B cell (primary cell): ENCODE measurements at regions not wholly inside any gene's neighbourhood (a gene's known extent, or its start where the extent isn't known, plus 50 kb on each side); places are given as distances from the start of the nearest gene placed in this dataset.

Experiments used
- ATAC-seq: fragments of 200-7000 bp; cut with Tn5 transposase; one replicate; pipeline ENCODE4 v1.10.0; 2021; ENCODE audit warnings: low read depth, mild to moderate bottlenecking, moderate number of reproducible peaks, moderate library complexity
- CTCF ChIA-PET: fragments of 350-600 bp; sonication (Branson Sonifier 250); formaldehyde crosslinking; loops from one replicate; lab custom pipeline; 2021; ENCODE audit warnings: antibody characterized with exemption, inconsistent platforms; lab: Charles Lee
- POLR2A ChIA-PET: fragments of 350-600 bp; sonication (Branson Sonifier 250); formaldehyde crosslinking; loops from one replicate; lab custom pipeline; 2021; ENCODE audit warnings: antibody characterized with exemption; lab: Charles Lee
- DNase-seq: peaks from one replicate; pipeline ENCODE4 v3.0.0; 2013
- H2AFZ ChIP-seq: 2 replicates; pipeline ENCODE4 v1.6.1; 2012; ENCODE audit warnings: mild to moderate bottlenecking, low read depth, low read length; ENCODE audit not compliant: insufficient read depth, poor library complexity, severe bottlenecking
- H3K27ac ChIP-seq, 2 donors: 1 replicate in 1 of 2; 2 replicates in 1 of 2; pipeline ENCODE4 v1.5.1; 2012 to 2013; ENCODE audit warnings: low read length in 2 of 2, mild to moderate bottlenecking in 2 of 2, moderate library complexity in 1 of 2
- H3K27me3 ChIP-seq, 4 experiments: fragments of 200-600 bp in 1 of 4; sonication (generic) in 1 of 4; replicated peaks in 1 of 4; 1 replicate in 2 of 4; 2 replicates in 2 of 4; pipeline versions ENCODE4 v1.6.1 to v1.7.0; 2013 to 2016; ENCODE audit warnings: low read length in 3 of 4, mild to moderate bottlenecking in 2 of 4, mixed read lengths in 1 of 4, moderate library complexity in 1 of 4; ENCODE audit not compliant: insufficient read depth in 4 of 4, control insufficient read depth in 3 of 4; ENCODE audit errors: control extremely low read depth in 1 of 4
- H3K36me3 ChIP-seq, 2 experiments: replicated peaks in 1 of 2; 1 replicate in 1 of 2; 2 replicates in 1 of 2; pipeline versions ENCODE4 v1.6.1 to v1.7.1; 2013; ENCODE audit warnings: low read length in 1 of 2; ENCODE audit not compliant: insufficient read depth in 2 of 2, control insufficient read depth in 1 of 2; ENCODE audit errors: control extremely low read depth in 1 of 2, extremely low read depth in 1 of 2
- H3K4me1 ChIP-seq, 2 donors: fragments of 200-600 bp in 1 of 2; sonication (generic) in 1 of 2; 1 replicate in 1 of 2; 2 replicates in 1 of 2; pipeline versions ENCODE4 v1.5.1 to v1.6.1; 2013 to 2017; ENCODE audit warnings: low read length in 2 of 2; ENCODE audit not compliant: control insufficient read depth in 2 of 2, insufficient read depth in 2 of 2
- H3K4me2 ChIP-seq: replicated peaks from 2 replicates; pipeline ENCODE3; 2012; ENCODE audit warnings: mild to moderate bottlenecking, low read depth, low read length; ENCODE audit not compliant: poor library complexity, severe bottlenecking
- H3K4me3 ChIP-seq, 5 experiments: fragments of 200-600 bp in 1 of 5; sonication (generic) in 1 of 5; 1 replicate in 3 of 5; 2 replicates in 2 of 5; pipeline versions ENCODE4 v1.5.1 to v1.7.0; 2011 to 2016; ENCODE audit warnings: low read length in 4 of 5, mild to moderate bottlenecking in 4 of 5, low read depth in 2 of 5, control low read depth in 1 of 5, moderate library complexity in 1 of 5; ENCODE audit not compliant: insufficient read depth in 1 of 5; ENCODE audit errors: control extremely low read depth in 1 of 5, extremely low read depth in 1 of 5
- H3K79me2 ChIP-seq: fragments of 200-600 bp; sonication (generic); one replicate; pipeline ENCODE4 v1.6.0; 2016; ENCODE audit warnings: low read length; ENCODE audit not compliant: control insufficient read depth, insufficient read depth
- H3K9ac ChIP-seq: fragments of 200-600 bp; sonication (generic); 2 replicates; pipeline ENCODE4 v1.6.1; 2017; ENCODE audit warnings: mild to moderate bottlenecking, low read length, moderate library complexity
- H3K9me3 ChIP-seq, 3 donors: one replicate each; pipeline versions ENCODE4 v1.6.1 to v1.7.1; 2013; ENCODE audit warnings: low read length in 2 of 3; ENCODE audit not compliant: control insufficient read depth in 2 of 3, insufficient read depth in 1 of 3; ENCODE audit errors: control extremely low read depth in 1 of 3
- H4K20me1 ChIP-seq: 2 replicates; pipeline ENCODE4 v1.6.0; 2012; ENCODE audit warnings: mild to moderate bottlenecking, low read length; ENCODE audit not compliant: insufficient read depth, control insufficient read depth, poor library complexity, severe bottlenecking
- H3K27ac Mint-ChIP-seq: one replicate; pipeline ENCODE4 v1.8.0; 2021; ENCODE audit warnings: mixed read lengths
- H3K27me3 Mint-ChIP-seq: one replicate; pipeline ENCODE4 v1.8.0; 2021; ENCODE audit warnings: mixed read lengths
- H3K4me1 Mint-ChIP-seq: one replicate; pipeline ENCODE4 v1.8.0; 2021; ENCODE audit warnings: mixed read lengths
- H3K4me3 Mint-ChIP-seq: one replicate; pipeline ENCODE4 v1.8.0; 2021; ENCODE audit warnings: mixed read lengths
- H3K9me3 Mint-ChIP-seq: one replicate; pipeline ENCODE4 v1.8.0; 2022; ENCODE audit warnings: mixed read lengths; ENCODE audit not compliant: insufficient read depth
- EZH2 ChIP-seq: IDR thresholded peaks from 2 replicates; pipeline ENCODE4 v1.6.1; 2012; ENCODE audit warnings: borderline replicate concordance, low read depth, mild to moderate bottlenecking, moderate library complexity, low read length; ENCODE audit not compliant: insufficient read depth, poor library complexity, severe bottlenecking
- WGBS: methylation state at CpG from one replicate; pipeline ENCODE4 v1.1.5; 2013; ENCODE audit warnings: missing lambda C conversion rate; ENCODE audit not compliant: insufficient coverage; 5-methylcytosine and 5-hydroxymethylcytosine counted together
- intact Hi-C: fragments of 100-400 bp; cut with micrococcal nuclease; formaldehyde crosslinking; loops from one replicate; pipeline ENCODE4 v1.10.0; 2022
- TF ChIP-seq, protein P1 (sequence below): fragments of 200-600 bp; IDR thresholded peaks from one replicate; pipeline ENCODE4 v1.8.0; 2022; ENCODE audit warnings: antibody characterized with exemption, mild to moderate bottlenecking

DNA sequence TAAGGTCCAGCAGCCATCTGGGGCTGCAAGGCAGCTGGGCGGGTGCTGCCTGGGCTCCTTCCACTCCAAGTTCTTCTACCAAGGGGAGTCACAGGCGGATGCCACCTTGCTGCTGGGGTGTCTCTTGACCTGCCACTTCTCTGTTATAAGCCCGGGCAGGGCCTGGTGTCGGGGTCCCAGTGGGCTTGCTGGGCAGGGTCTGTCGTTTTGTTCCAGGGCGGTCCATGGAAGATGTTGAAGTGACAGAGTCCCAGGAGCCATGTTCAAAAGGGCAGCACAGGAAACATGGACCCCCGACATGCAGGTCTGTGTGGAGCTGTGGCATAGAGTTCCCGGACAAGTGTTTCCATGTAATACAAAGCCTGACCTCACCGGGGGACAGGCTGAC is 91.1 kb downstream of the TNFRSF13B start:
- intact Hi-C loops = no loop called here
- no peak overlapping the region for H3K4me3 ChIP-seq
- DNase-seq = no peak
- 94% methylated on average over 9 of the region's 9 CpGs for whole genome bisulfite sequencing
- H3K9ac ChIP-seq = no peak overlapping the region
- H3K9me3 ChIP-seq = peaks cover 0 to 10% (median 0%) of the 10 kb centered on the region in 3 donors
- H3K27ac Mint-ChIP-seq = no peak overlapping the region
- no peaks in the 10 kb centered on the region for H3K4me1 Mint-ChIP-seq
- no peak overlapping the region for H3K4me3 Mint-ChIP-seq
- peaks cover 0 to 6% (median 0%) of the 10 kb centered on the region in 4 experiments for H3K27me3 ChIP-seq
- ATAC-seq = no peak
- H4K20me1 ChIP-seq = no peaks in the 10 kb centered on the region
- H2AFZ ChIP-seq = no peak overlapping the region
- peaks cover 4% of the 10 kb centered on the region for H3K27me3 Mint-ChIP-seq
- CTCF ChIA-PET = no interaction called here
- no peaks in the 10 kb centered on the region for H3K9me3 Mint-ChIP-seq
- no peak for TF ChIP-seq EZH2
- TF ChIP-seq, protein P1, sequence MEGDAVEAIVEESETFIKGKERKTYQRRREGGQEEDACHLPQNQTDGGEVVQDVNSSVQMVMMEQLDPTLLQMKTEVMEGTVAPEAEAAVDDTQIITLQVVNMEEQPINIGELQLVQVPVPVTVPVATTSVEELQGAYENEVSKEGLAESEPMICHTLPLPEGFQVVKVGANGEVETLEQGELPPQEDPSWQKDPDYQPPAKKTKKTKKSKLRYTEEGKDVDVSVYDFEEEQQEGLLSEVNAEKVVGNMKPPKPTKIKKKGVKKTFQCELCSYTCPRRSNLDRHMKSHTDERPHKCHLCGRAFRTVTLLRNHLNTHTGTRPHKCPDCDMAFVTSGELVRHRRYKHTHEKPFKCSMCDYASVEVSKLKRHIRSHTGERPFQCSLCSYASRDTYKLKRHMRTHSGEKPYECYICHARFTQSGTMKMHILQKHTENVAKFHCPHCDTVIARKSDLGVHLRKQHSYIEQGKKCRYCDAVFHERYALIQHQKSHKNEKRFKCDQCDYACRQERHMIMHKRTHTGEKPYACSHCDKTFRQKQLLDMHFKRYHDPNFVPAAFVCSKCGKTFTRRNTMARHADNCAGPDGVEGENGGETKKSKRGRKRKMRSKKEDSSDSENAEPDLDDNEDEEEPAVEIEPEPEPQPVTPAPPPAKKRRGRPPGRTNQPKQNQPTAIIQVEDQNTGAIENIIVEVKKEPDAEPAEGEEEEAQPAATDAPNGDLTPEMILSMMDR = no peak
- H3K4me2 ChIP-seq = no peak overlapping the region
- no peak overlapping the region for H3K27ac ChIP-seq
- H3K79me2 ChIP-seq = no peaks in the 10 kb centered on the region
- POLR2A ChIA-PET = no interaction called here
- H3K36me3 ChIP-seq = no peaks in the 10 kb centered on the region
- H3K4me1 ChIP-seq = no peaks in the 10 kb centered on the region

DNA sequence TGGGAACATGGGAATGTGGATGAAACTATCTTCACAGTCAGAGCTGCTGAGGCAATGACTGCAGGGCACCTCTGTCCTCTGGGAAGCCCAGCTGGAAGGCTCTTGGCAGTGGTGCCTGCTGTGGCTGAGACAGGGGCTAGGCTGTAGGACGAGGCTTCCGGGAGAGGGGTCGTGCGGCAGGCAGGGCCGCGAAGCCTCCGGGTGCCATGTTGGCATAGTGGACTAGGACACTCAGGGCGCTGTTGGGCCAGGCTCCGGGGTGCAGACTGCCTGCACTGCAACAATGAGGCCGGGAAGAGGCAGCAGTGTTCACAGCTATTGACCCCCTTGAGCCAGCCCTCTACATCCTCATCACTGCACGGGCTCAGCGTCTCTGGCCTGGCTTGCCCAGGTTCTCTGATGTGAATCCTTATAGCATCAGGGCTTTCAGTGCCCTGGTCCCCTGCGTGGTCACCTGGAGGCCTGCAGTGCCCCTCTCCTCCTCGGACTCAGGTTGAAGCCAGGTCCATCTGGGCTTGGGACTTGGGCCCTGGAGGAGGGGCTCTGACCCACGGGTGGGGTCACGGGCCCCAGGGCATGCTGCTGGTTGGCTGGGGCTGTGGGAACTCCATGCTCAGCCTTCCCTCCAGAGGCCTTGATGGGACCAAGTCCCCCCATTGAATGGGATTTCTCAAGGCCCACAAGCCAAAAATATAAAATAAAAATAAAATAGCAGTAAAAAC is 91.6 kb downstream of the TNFRSF13B start:
- Histone ChIP-seq H3K27ac (no peak overlapping the region), H3K9me3 (peaks cover 0 to 10% (median 0%) of the 10 kb centered on the region in 3 donors), H4K20me1 (no peaks in the 10 kb centered on the region), H3K4me2 (no peak overlapping the region), H2AFZ (no peak overlapping the region), H3K79me2 (no peaks in the 10 kb centered on the region), H3K4me3 (no peak overlapping the region), H3K4me1 (no peaks in the 10 kb centered on the region), H3K27me3 (peaks cover 0 to 6% (median 0%) of the 10 kb centered on the region in 4 experiments), H3K36me3 (no peaks in the 10 kb centered on the region), H3K9ac (no peak overlapping the region)
- Mint-ChIP-seq H3K9me3 (no peaks in the 10 kb centered on the region), H3K4me3 (no peak overlapping the region), H3K27me3 (peaks cover 4% of the 10 kb centered on the region), H3K4me1 (no peaks in the 10 kb centered on the region), H3K27ac (no peak overlapping the region)
- TF ChIP-seq EZH2 = no peak
- TF ChIP-seq, protein P1 = no peak
- DNase-seq (no peak), ATAC-seq (no peak)
- intact Hi-C loops = no loop called here
- ChIA-PET POLR2A (no interaction called here), CTCF (no interaction called here)
- 94% methylated on average over 16 of the region's 16 CpGs for WGBS
